ENCODE measurements at regions not wholly inside any gene's neighbourhood (a gene's known extent, or its start where the extent isn't known, plus 50 kb on each side); places are given as distances from the start of the nearest gene placed in this dataset.

GRCh38 chr13:99862244-99862643 lies 109.3 kb downstream of the ZIC5 start:
- Histone ChIP-seq H3K9ac (ENCODE audit: control insufficient read depth, extremely low read depth, insufficient read depth, low read length) (no peak overlapping the region), H2AFZ (ENCODE audit: control insufficient read depth, low read length) (no peak overlapping the region), H3K4me3 (ENCODE audit: control insufficient read depth in 2 of 3, extremely low read depth in 1 of 3, insufficient read depth in 2 of 3, low read depth in 1 of 3, low read length in 3 of 3) (no peak overlapping the region), H3K9me1 (ENCODE audit: control insufficient read depth, extremely low read depth, insufficient read depth, low read length) (no peaks in the 10 kb centered on the region), H3K9me3 (ENCODE audit: control insufficient read depth, low read depth, low read length) (no peaks in the 10 kb centered on the region), H3K36me3 (ENCODE audit: control insufficient read depth in 2 of 2, extremely low read depth in 1 of 2, insufficient read depth in 2 of 2, low read length in 2 of 2) (no peaks in the 10 kb centered on the region), H3K79me2 (ENCODE audit: control insufficient read depth, insufficient read depth, low read length) (no peaks in the 10 kb centered on the region), H3K4me1 (ENCODE audit: control insufficient read depth, extremely low read depth, insufficient read depth, low read length) (no peaks in the 10 kb centered on the region), H3K27ac (ENCODE audit: control insufficient read depth, insufficient read depth, low read length) (no peak overlapping the region), H3K4me2 (ENCODE audit: control insufficient read depth, extremely low read depth, insufficient read depth, low read depth, low read length) (no peak overlapping the region), H3K27me3 (ENCODE audit: control insufficient read depth, extremely low read depth, insufficient read depth, low read length) (peaks cover 4% of the 10 kb centered on the region), H4K20me1 (ENCODE audit: control insufficient read depth, extremely low read depth, insufficient read depth, low read length) (no peaks in the 10 kb centered on the region)
- no peak for DNase-seq (ENCODE audit: low read depth, low spot score)
- no peak for FAIRE-seq
- TF ChIP-seq CTCF (optimal IDR thresholded peaks at IDR 0.05 in 1 of 3, IDR thresholded peaks at IDR 0.05 in 1 of 3, conservative IDR thresholded peaks at IDR 0.05 in 1 of 3; ENCODE audit: extremely low read depth in 1 of 3, insufficient read depth in 2 of 3, low read length in 3 of 3) (no peak), EZH2 (IDR thresholded peaks at IDR 0.05; ENCODE audit: low read length) (no peak)
- dilution Hi-C loops (cut with MboI; ENCODE audit: extremely low pct_ligation_motif_present, low sequenced_read_pairs), result no loop called here

- Histone ChIP-seq H3K27me3 (ENCODE audit: control insufficient read depth, extremely low read depth, insufficient read depth, low read length) (peaks cover 4% of the 10 kb centered on the region), H4K20me1 (ENCODE audit: control insufficient read depth, extremely low read depth, insufficient read depth, low read length) (no peaks in the 10 kb centered on the region), H3K27ac (ENCODE audit: control insufficient read depth, insufficient read depth, low read length) (no peak overlapping the region), H3K36me3 (ENCODE audit: control insufficient read depth in 2 of 2, extremely low read depth in 1 of 2, insufficient read depth in 2 of 2, low read length in 2 of 2) (no peaks in the 10 kb centered on the region), H3K4me1 (ENCODE audit: control insufficient read depth, extremely low read depth, insufficient read depth, low read length) (no peaks in the 10 kb centered on the region), H3K4me3 (ENCODE audit: control insufficient read depth in 2 of 3, extremely low read depth in 1 of 3, insufficient read depth in 2 of 3, low read depth in 1 of 3, low read length in 3 of 3) (no peak overlapping the region), H2AFZ (ENCODE audit: control insufficient read depth, low read length) (no peak overlapping the region), H3K4me2 (ENCODE audit: control insufficient read depth, extremely low read depth, insufficient read depth, low read depth, low read length) (no peak overlapping the region), H3K9me1 (ENCODE audit: control insufficient read depth, extremely low read depth, insufficient read depth, low read length) (no peaks in the 10 kb centered on the region), H3K79me2 (ENCODE audit: control insufficient read depth, insufficient read depth, low read length) (no peaks in the 10 kb centered on the region), H3K9me3 (ENCODE audit: control insufficient read depth, low read depth, low read length) (no peaks in the 10 kb centered on the region), H3K9ac (ENCODE audit: control insufficient read depth, extremely low read depth, insufficient read depth, low read length) (no peak overlapping the region)
- FAIRE-seq (no peak), DNase-seq (ENCODE audit: low read depth, low spot score) (no peak)
- dilution Hi-C loops (cut with MboI; ENCODE audit: extremely low pct_ligation_motif_present, low sequenced_read_pairs), result no loop called here
- TF ChIP-seq CTCF (optimal IDR thresholded peaks at IDR 0.05 in 1 of 3, IDR thresholded peaks at IDR 0.05 in 1 of 3, conservative IDR thresholded peaks at IDR 0.05 in 1 of 3; ENCODE audit: extremely low read depth in 1 of 3, insufficient read depth in 2 of 3, low read length in 3 of 3) (no peak), EZH2 (IDR thresholded peaks at IDR 0.05; ENCODE audit: low read length) (no peak)
Measured at GRCh38 chr13:99861771-99862170, 109.8 kb downstream of the ZIC5 start.
